HG02798 (cell line): ENCODE measurements at regions not wholly inside any gene's neighbourhood (a gene's known extent, or its start where the extent isn't known, plus 50 kb on each side); places are given as distances from the start of the nearest gene placed in this dataset.
"Not testable (repeated sequence)": the region's sequence is repeated elsewhere in the genome, so short reads cannot be mapped to it uniquely, and the experiment has no call there.

Experiments
- ATAC-seq: cut with Tn5 transposase; IDR thresholded peaks from one replicate; pipeline ENCODE4 v1.9.1; 2021; ENCODE audit warnings: mild to moderate bottlenecking; ENCODE audit not compliant: unreplicated experiment, poor library complexity

- no peak for ATAC-seq
These were observed 308.2 kb upstream of the HTR1E start for GRCh38 chr6:86629123-86629522.

GRCh38 chr6:86619428-86619827, 317.9 kb upstream of the HTR1E start:
- no peak for ATAC-seq

- no peak for ATAC-seq
These were observed 322.0 kb upstream of the HTR1E start for GRCh38 chr6:86615299-86615698.

- ATAC-seq, result no peak
These were observed 327.6 kb upstream of the HTR1E start for GRCh38 chr6:86609549-86610388.

GRCh38 chr6:86603364-86603763, 334.0 kb upstream of the HTR1E start:
- ATAC-seq, result not testable (repeated sequence)

- ATAC-seq, result not testable (repeated sequence)
These were observed 335.2 kb upstream of the HTR1E start for GRCh38 chr6:86602093-86602492.

- not testable (repeated sequence) for ATAC-seq
These were observed 338.4 kb upstream of the HTR1E start for GRCh38 chr6:86598969-86599368.

GRCh38 chr6:86595641-86596040, 341.7 kb upstream of the HTR1E start:
- ATAC-seq, result no peak

GRCh38 chr6:86586195-86586594, 351.1 kb upstream of the HTR1E start:
- no peak for ATAC-seq

GRCh38 chr6:86581833-86582232, 355.5 kb upstream of the HTR1E start:
- no peak for ATAC-seq

- no peak for ATAC-seq
These were observed 374.1 kb upstream of the HTR1E start for GRCh38 chr6:86563197-86563596.

- ATAC-seq, result no peak
These were observed 379.0 kb upstream of the HTR1E start for GRCh38 chr6:86558318-86558717.

GRCh38 chr6:86537292-86537861, 400.0 kb upstream of the HTR1E start:
- no peak for ATAC-seq

- no peak for ATAC-seq
These were observed 401.2 kb upstream of the HTR1E start for GRCh38 chr6:86536121-86536520.

- no peak for ATAC-seq
These were observed 402.2 kb upstream of the HTR1E start for GRCh38 chr6:86535100-86535499.

- ATAC-seq, result no peak
These were observed 407.7 kb upstream of the HTR1E start for GRCh38 chr6:86529635-86530034.

- ATAC-seq, result no peak
These were observed 411.1 kb upstream of the HTR1E start for GRCh38 chr6:86526238-86526637.

- ATAC-seq, result no peak
These were observed 421.2 kb upstream of the HTR1E start for GRCh38 chr6:86516087-86516486.

GRCh38 chr6:86511962-86512361, 425.4 kb upstream of the HTR1E start:
- ATAC-seq, result peak; percentile 61

GRCh38 chr6:86508230-86508629, 429.1 kb upstream of the HTR1E start:
- no peak for ATAC-seq

- no peak for ATAC-seq
These were observed 434.8 kb upstream of the HTR1E start for GRCh38 chr6:86502497-86502896.

GRCh38 chr6:86500035-86500434, 437.3 kb upstream of the HTR1E start:
- no peak for ATAC-seq
